HepG2 (cell line): ENCODE measurements at regions not wholly inside any gene's neighbourhood (a gene's known extent, or its start where the extent isn't known, plus 50 kb on each side); places are given as distances from the start of the nearest gene placed in this dataset.
"Not testable (repeated sequence)": the region's sequence is repeated elsewhere in the genome, so short reads cannot be mapped to it uniquely, and the experiment has no call there.

Source experiments
- ATAC-seq: fragments of 200-7000 bp; cut with Tn5 transposase; 3 replicates; pipeline ENCODE4 v1.9.1; 2020; ENCODE audit warnings: mild to moderate bottlenecking, moderate library complexity
- BruUV-seq: library from RNA; stranded (reverse); fragments of 400-500 nt; replicated peaks from 2 replicates; lab custom pipeline; 2021; lab: Mats Ljungman, UMichigan
- CTCF ChIA-PET: fragments of 300-600 bp; formaldehyde crosslinking; extraction: SDS; loops from one replicate; lab custom pipeline; 2021; ENCODE audit warnings: low total read pairs, inconsistent platforms, low intra/inter-chr PET ratio; lab: Yijun Ruan, JAX
- POLR2A ChIA-PET: fragments of 350-600 bp; sonication (Branson Sonifier 250); formaldehyde crosslinking; loops from one replicate; lab custom pipeline; 2020; ENCODE audit warnings: antibody characterized with exemption, inconsistent platforms; lab: Yijun Ruan, JAX
- DNase-seq: peaks from one replicate; pipeline ENCODE4 v3.0.0-alpha.2; 2015; ENCODE audit warnings: low spot score
- FAIRE-seq: peaks from 3 replicates; lab custom pipeline; 2011; peaks lifted over from hg19 to GRCh38; lab: Jason Lieb, UNC
- H2AFZ ChIP-seq: one replicate; pipeline ENCODE4 v1.6.1; 2011; ENCODE audit warnings: low read length, inconsistent platforms
- H3K27ac ChIP-seq: fragments of 300-600 bp; 3 replicates; pipeline ENCODE4 v1.8.0; 2011; ENCODE audit warnings: mixed run types, mild to moderate bottlenecking, mixed read lengths, low read length, inconsistent platforms; ENCODE audit not compliant: insufficient read depth; ENCODE audit errors: extremely low read length
- H3K27me3 ChIP-seq, 2 experiments: fragments of 200-600 bp in 1 of 2; 2 replicates in 1 of 2; 3 replicates in 1 of 2; pipeline versions ENCODE4 v1.6.0 to v1.8.0; 2011; ENCODE audit warnings: low read length in 2 of 2, mild to moderate bottlenecking in 2 of 2, moderate library complexity in 2 of 2, inconsistent platforms in 1 of 2; ENCODE audit not compliant: insufficient read depth in 2 of 2, control insufficient read depth in 1 of 2
- H3K36me3 ChIP-seq, 2 experiments: fragments of 200-600 bp in 1 of 2; replicated peaks in 1 of 2; 2 replicates in 1 of 2; 3 replicates in 1 of 2; pipeline versions ENCODE4 v1.5.1 to v1.8.0; 2011; ENCODE audit warnings: low read length in 2 of 2, inconsistent platforms in 1 of 2; ENCODE audit not compliant: insufficient read depth in 2 of 2, control insufficient read depth in 1 of 2
- H3K4me1 ChIP-seq: 2 replicates; pipeline ENCODE4 v1.5.1; 2012; ENCODE audit warnings: low read length, inconsistent platforms; ENCODE audit not compliant: insufficient read depth
- H3K4me2 ChIP-seq: 2 replicates; pipeline ENCODE4 v1.6.0; 2011; ENCODE audit warnings: low read depth, low read length, inconsistent platforms
- H3K4me3 ChIP-seq, 3 experiments: fragments of 200-600 bp in 1 of 3; sonication (generic), shearing (Covaris generic) in 1 of 3; replicated peaks in 1 of 3; 2 replicates each; pipeline ENCODE4 v1.5.1; 2011 to 2016; ENCODE audit warnings: low read length in 3 of 3, inconsistent platforms in 2 of 3, low read depth in 2 of 3, mild to moderate bottlenecking in 2 of 3, control low read depth in 1 of 3, mixed read lengths in 1 of 3; ENCODE audit not compliant: insufficient read depth in 1 of 3
- H3K79me2 ChIP-seq: one replicate; pipeline ENCODE4 v1.6.1; 2011; ENCODE audit warnings: low read length, inconsistent platforms; ENCODE audit not compliant: insufficient read depth
- H3K9ac ChIP-seq: 2 replicates; pipeline ENCODE4 v1.6.0; 2011; ENCODE audit warnings: mild to moderate bottlenecking, low read depth, low read length, inconsistent platforms; ENCODE audit not compliant: insufficient read depth
- H3K9me3 ChIP-seq: 2 replicates; pipeline ENCODE4 v1.5.1; 2012; ENCODE audit warnings: mild to moderate bottlenecking, low read length
- H4K20me1 ChIP-seq: 2 replicates; pipeline ENCODE4 v1.6.0; 2011; ENCODE audit warnings: inconsistent platforms, mild to moderate bottlenecking, low read length, moderate library complexity; ENCODE audit not compliant: insufficient read depth
- KDM4B ChIP-seq: sonication (generic); formaldehyde crosslinking; IDR thresholded peaks from 2 replicates; pipeline ENCODE4 v1.4.0; 2020; ENCODE audit warnings: missing genetic modification reagents
- RNF219 ChIP-seq: sonication (generic); formaldehyde crosslinking; IDR thresholded peaks from 2 replicates; pipeline ENCODE4 v1.5.0; 2020; ENCODE audit warnings: mild to moderate bottlenecking, missing genetic modification reagents
- ZNF318 ChIP-seq: sonication (generic); formaldehyde crosslinking; IDR thresholded peaks from 2 replicates; pipeline ENCODE4 v1.4.0; 2020; ENCODE audit warnings: mild to moderate bottlenecking, missing genetic modification reagents
- ZNF484 ChIP-seq: sonication (generic); formaldehyde crosslinking; IDR thresholded peaks from 2 replicates; pipeline ENCODE4 v1.5.1; 2020; ENCODE audit warnings: mild to moderate bottlenecking, low read depth, missing genetic modification reagents, borderline replicate concordance
- ZNF552 ChIP-seq: sonication (generic); formaldehyde crosslinking; IDR thresholded peaks from 2 replicates; pipeline ENCODE4 v1.9.0; 2022; ENCODE audit warnings: missing genetic modification reagents, mild to moderate bottlenecking, borderline replicate concordance
- ZNF652 ChIP-seq: IDR thresholded peaks from 2 replicates; pipeline ENCODE4 v1.6.1; 2016; ENCODE audit warnings: low read depth, borderline replicate concordance
- WGBS: methylation state at CpG from one replicate; pipeline ENCODE4 v1.1.6; 2017; ENCODE audit warnings: low lambda C conversion rate; 5-methylcytosine and 5-hydroxymethylcytosine counted together
- in situ Hi-C: cut with HindIII; loops from 2 replicates; pipeline ENCODE4 v1.10.0; 2017; ENCODE audit warnings: low pct_unique_long_range_greater_than_20kb; ENCODE audit not compliant: extremely low pct_ligation_motif_present
- intact Hi-C: fragments of 100-400 bp; cut with micrococcal nuclease; formaldehyde crosslinking; loops from one replicate; pipeline ENCODE4 v1.10.0; 2022; ENCODE audit not compliant: unreplicated experiment

GRCh38 chr11:98740321-98740720 is 280.4 kb upstream of the CNTN5 start:
- Histone ChIP-seq H3K79me2 (no peaks in the 10 kb centered on the region), H2AFZ (no peak overlapping the region), H3K4me3 (no peak overlapping the region), H3K4me2 (no peak overlapping the region), H3K36me3 (no peaks in the 10 kb centered on the region), H4K20me1 (no peaks in the 10 kb centered on the region), H3K4me1 (no peaks in the 10 kb centered on the region), H3K9ac (no peak overlapping the region), H3K27ac (no peak overlapping the region), H3K27me3 (no peaks in the 10 kb centered on the region), H3K9me3 (no peaks in the 10 kb centered on the region; the same call in 1 of the 2 replicates)
- intact Hi-C loops (no loop called here), in situ Hi-C loops (no loop called here)
- no TSS peak for BruUV-seq
- ChIA-PET POLR2A (no interaction called here), CTCF (no interaction called here)
- TF ChIP-seq ZNF318 (CRISPR knock-in tag) (no peak), RNF219 (no peak), ZNF484 (CRISPR knock-in tag) (no peak), ZNF552 (CRISPR knock-in tag) (no peak), ZNF652 (no peak), KDM4B (CRISPR knock-in tag) (no peak)
- no peak for DNase-seq
- ATAC-seq, result no peak
- no peak for FAIRE-seq

DNA sequence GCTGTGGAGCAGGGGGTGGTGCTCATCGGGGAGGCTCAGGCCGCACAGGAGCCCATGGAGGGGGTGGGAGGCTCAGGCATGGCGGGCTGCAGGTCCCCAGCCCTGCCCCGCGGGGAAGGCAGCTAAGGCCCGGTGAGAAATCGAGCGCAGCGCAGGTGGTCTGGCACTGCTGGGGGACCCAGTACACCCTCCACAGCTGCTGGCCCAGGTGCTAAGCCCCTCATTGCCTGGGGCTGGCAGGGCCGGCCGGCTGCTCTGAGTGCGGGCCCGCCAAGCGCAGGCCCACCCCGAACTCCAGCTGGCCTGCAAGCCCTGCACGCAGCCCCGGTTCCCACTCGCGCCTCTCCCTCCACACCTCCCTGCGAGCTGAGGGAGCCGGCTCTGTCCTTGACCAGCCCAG is 257.3 kb upstream of the CNTN5 start:
- H3K36me3 ChIP-seq, H3K27me3 ChIP-seq, H4K20me1 ChIP-seq, BruUV-seq, POLR2A ChIA-PET, CTCF ChIA-PET, H3K4me3 ChIP-seq, H3K9ac ChIP-seq, H3K4me1 ChIP-seq, ATAC-seq, FAIRE-seq, H3K27ac ChIP-seq, H2AFZ ChIP-seq, in situ Hi-C loops, H3K79me2 ChIP-seq, DNase-seq, H3K4me2 ChIP-seq, intact Hi-C loops: not testable (repeated sequence)
- H3K9me3 ChIP-seq, result peaks cover 22% of the 10 kb centered on the region
- 20% methylated on average over 1 of the region's 21 CpGs for WGBS
